Neural cell (in vitro differentiated cells): ENCODE measurements at regions not wholly inside any gene's neighbourhood (a gene's known extent, or its start where the extent isn't known, plus 50 kb on each side); places are given as distances from the start of the nearest gene placed in this dataset.

Experiments
- H2AFZ ChIP-seq: fragments of 200-600, 300-800 bp; sonication (generic), shearing (Covaris generic); 2 replicates; pipeline ENCODE4 v1.6.0; 2014; ENCODE audit warnings: low read depth, mild to moderate bottlenecking, antibody characterized with exemption, low read length, moderate library complexity
- H3F3A ChIP-seq: fragments of 200-600 bp; shearing (Covaris generic); 2 replicates; pipeline ENCODE4 v1.6.1; 2016; ENCODE audit warnings: mild to moderate bottlenecking, moderate library complexity, mixed read lengths, antibody characterized with exemption, low read length; ENCODE audit not compliant: insufficient read depth, poor library complexity, severe bottlenecking
- H3K27ac ChIP-seq: fragments of 200-600, 300-800 bp; sonication (generic), shearing (Covaris generic); 2 replicates; pipeline ENCODE4 v1.5.1; 2014; ENCODE audit warnings: mild to moderate bottlenecking, low read length, moderate library complexity
- H3K27me3 ChIP-seq: fragments of 300-800, 200-600 bp; sonication (generic), shearing (Covaris generic); 2 replicates; pipeline ENCODE4 v1.6.0; 2014; ENCODE audit warnings: mild to moderate bottlenecking, low read depth, low read length, moderate library complexity; ENCODE audit not compliant: insufficient read depth
- H3K36me3 ChIP-seq: fragments of 300-800, 200-600 bp; sonication (generic), shearing (Covaris generic); 2 replicates; pipeline ENCODE4 v1.5.1; 2014; ENCODE audit warnings: mild to moderate bottlenecking, antibody characterized with exemption, low read length, moderate library complexity; ENCODE audit not compliant: insufficient read depth
- H3K4me2 ChIP-seq: fragments of 300-800, 200-600 bp; sonication (generic), shearing (Covaris generic); 2 replicates; pipeline ENCODE4 v1.6.0; 2014; ENCODE audit warnings: mild to moderate bottlenecking, low read length
- H3K4me3 ChIP-seq: fragments of 300-800, 200-600 bp; sonication (generic), shearing (Covaris generic); 2 replicates; pipeline ENCODE4 v1.5.1; 2014; ENCODE audit warnings: mild to moderate bottlenecking, low read length, moderate library complexity
- H3K79me2 ChIP-seq: fragments of 200-600 bp; shearing (Covaris generic); replicated peaks from 2 replicates; pipeline ENCODE4 v1.6.0; 2014; ENCODE audit warnings: mild to moderate bottlenecking, low read length, moderate library complexity; ENCODE audit not compliant: insufficient read depth
- H3K9ac ChIP-seq: fragments of 300-800, 200-600 bp; sonication (generic), shearing (Covaris generic); 2 replicates; pipeline ENCODE4 v1.6.1; 2016; ENCODE audit warnings: mild to moderate bottlenecking, low read length, mixed read lengths
- H3K9me2 ChIP-seq: fragments of 200-600 bp; shearing (Covaris generic); 2 replicates; pipeline ENCODE4 v1.6.1; 2016; ENCODE audit warnings: mild to moderate bottlenecking, low read length, mixed read lengths; ENCODE audit not compliant: insufficient read depth
- H3K9me3 ChIP-seq: fragments of 200-600, 300-800 bp; sonication (generic), shearing (Covaris generic); 2 replicates; pipeline ENCODE4 v1.6.1; 2016; ENCODE audit warnings: mild to moderate bottlenecking, mixed run types, low read length, moderate library complexity, mixed read lengths
- H4K20me1 ChIP-seq: fragments of 200-600 bp; shearing (Covaris generic); 2 replicates; pipeline ENCODE4 v1.6.1; 2016; ENCODE audit warnings: mild to moderate bottlenecking, mixed run types; ENCODE audit not compliant: insufficient read depth
- CTCF ChIP-seq: fragments of 450-650 bp; IDR thresholded peaks from 2 replicates; pipeline ENCODE4 v1.5.1; 2014; ENCODE audit warnings: antibody characterized with exemption, mild to moderate bottlenecking, moderate library complexity; ENCODE audit not compliant: poor library complexity, severe bottlenecking
- EP300 ChIP-seq: fragments of 450-650 bp; conservative IDR thresholded peaks from 2 replicates; pipeline ENCODE4 v1.6.1; 2014; ENCODE audit warnings: antibody characterized with exemption, mild to moderate bottlenecking, moderate library complexity; ENCODE audit not compliant: poor library complexity, severe bottlenecking
- EZH2 ChIP-seq: fragments of 200-600, 300-800 bp; shearing (Covaris generic), sonication (generic); IDR thresholded peaks from 2 replicates; pipeline ENCODE4 v1.6.1; 2014; ENCODE audit warnings: antibody characterized with exemption, low read length, borderline replicate concordance, mild to moderate bottlenecking; ENCODE audit not compliant: insufficient read depth, poor library complexity, severe bottlenecking
- MXI1 ChIP-seq: fragments of 450-650 bp; conservative IDR thresholded peaks from 2 replicates; pipeline ENCODE4 v1.6.1; 2014; ENCODE audit warnings: antibody characterized with exemption, mild to moderate bottlenecking; ENCODE audit not compliant: poor library complexity, severe bottlenecking
- POLR2AphosphoS5 ChIP-seq: IDR thresholded peaks from 2 replicates; pipeline ENCODE4 v1.6.1; 2012
- RAD21 ChIP-seq: fragments of 450-650 bp; conservative IDR thresholded peaks from 2 replicates; pipeline ENCODE4 v1.6.1; 2014; ENCODE audit warnings: antibody characterized with exemption, mild to moderate bottlenecking, moderate library complexity
- REST ChIP-seq: IDR thresholded peaks from 2 replicates; pipeline ENCODE4 v1.6.1; 2012; ENCODE audit warnings: borderline replicate concordance
- SMC3 ChIP-seq: fragments of 450-650 bp; conservative IDR thresholded peaks from 2 replicates; pipeline ENCODE4 v1.6.1; 2014; ENCODE audit warnings: antibody characterized with exemption, mild to moderate bottlenecking, moderate library complexity; ENCODE audit not compliant: poor library complexity
- TAF1 ChIP-seq: IDR thresholded peaks from 2 replicates; pipeline ENCODE4 v1.6.1; 2012; ENCODE audit warnings: low read depth

GRCh38 chr13:88752041-88752440 lies 1080.9 kb downstream of the SLITRK5 start:
- H2AFZ ChIP-seq, result no peak overlapping the region
- TF ChIP-seq RAD21 (no peak), SMC3 (no peak), EP300 (no peak), REST (no peak), POLR2AphosphoS5 (no peak), MXI1 (no peak), EZH2 (no peak)
- H3K36me3 ChIP-seq, result no peaks in the 10 kb centered on the region
- no peaks in the 10 kb centered on the region for H3K9me2 ChIP-seq
- no peak overlapping the region for H3K4me3 ChIP-seq
- no peaks in the 10 kb centered on the region for H3K79me2 ChIP-seq
- H3K4me2 ChIP-seq, result no peak overlapping the region
- H3K27ac ChIP-seq, result no peak overlapping the region
- no peaks in the 10 kb centered on the region for H4K20me1 ChIP-seq
- no peak overlapping the region for H3K9ac ChIP-seq
- no peaks in the 10 kb centered on the region for H3F3A ChIP-seq
- no peaks in the 10 kb centered on the region for H3K27me3 ChIP-seq
- no peaks in the 10 kb centered on the region for H3K9me3 ChIP-seq

- Histone ChIP-seq H3K79me2 (no peaks in the 10 kb centered on the region), H3K9me3 (no peaks in the 10 kb centered on the region), H3K27ac (no peak overlapping the region), H3K4me2 (no peak overlapping the region), H4K20me1 (no peaks in the 10 kb centered on the region), H3K9me2 (no peaks in the 10 kb centered on the region), H3K9ac (no peak overlapping the region), H3F3A (no peaks in the 10 kb centered on the region), H2AFZ (no peak overlapping the region), H3K4me3 (no peak overlapping the region), H3K27me3 (no peaks in the 10 kb centered on the region), H3K36me3 (no peaks in the 10 kb centered on the region)
- TF ChIP-seq SMC3 (no peak), POLR2AphosphoS5 (no peak), RAD21 (no peak), EZH2 (no peak), TAF1 (no peak), CTCF (no peak), EP300 (no peak), REST (no peak), MXI1 (no peak)
These were observed 1083.0 kb downstream of the SLITRK5 start for GRCh38 chr13:88754141-88754540.
